Osteocyte (in vitro differentiated cells): ENCODE measurements at regions not wholly inside any gene's neighbourhood (a gene's known extent, or its start where the extent isn't known, plus 50 kb on each side); places are given as distances from the start of the nearest gene placed in this dataset.

ENCODE experiments used
- DNase-seq: peaks from one replicate; pipeline ENCODE4 v3.0.0; 2021; ENCODE audit warnings: mixed read lengths; ENCODE audit not compliant: unreplicated experiment; ENCODE audit errors: extremely low spot score
- H3K27ac Mint-ChIP-seq: one replicate; pipeline ENCODE4 v1.8.0; 2021; ENCODE audit warnings: mild to moderate bottlenecking, mixed read lengths; ENCODE audit not compliant: unreplicated experiment
- H3K27me3 Mint-ChIP-seq: one replicate; pipeline ENCODE4 v1.8.0; 2021; ENCODE audit warnings: mixed read lengths; ENCODE audit not compliant: unreplicated experiment
- H3K36me3 Mint-ChIP-seq: one replicate; pipeline ENCODE4 v1.8.0; 2021; ENCODE audit warnings: mixed read lengths; ENCODE audit not compliant: unreplicated experiment
- H3K4me1 Mint-ChIP-seq: one replicate; pipeline ENCODE4 v1.8.0; 2021; ENCODE audit warnings: mixed read lengths; ENCODE audit not compliant: unreplicated experiment
- H3K4me3 Mint-ChIP-seq: one replicate; pipeline ENCODE4 v1.8.0; 2021; ENCODE audit warnings: mild to moderate bottlenecking, moderate library complexity, mixed read lengths; ENCODE audit not compliant: unreplicated experiment
- H3K9me3 Mint-ChIP-seq: one replicate; pipeline ENCODE4 v1.8.0; 2021; ENCODE audit warnings: mixed read lengths; ENCODE audit not compliant: unreplicated experiment
- TF ChIP-seq, protein P1 (sequence below): fragments of 200-600 bp; sonication (generic); IDR thresholded peaks from 2 replicates; pipeline ENCODE4 v1.5.0; 2021; ENCODE audit warnings: antibody characterized with exemption, mild to moderate bottlenecking, moderate library complexity

DNA sequence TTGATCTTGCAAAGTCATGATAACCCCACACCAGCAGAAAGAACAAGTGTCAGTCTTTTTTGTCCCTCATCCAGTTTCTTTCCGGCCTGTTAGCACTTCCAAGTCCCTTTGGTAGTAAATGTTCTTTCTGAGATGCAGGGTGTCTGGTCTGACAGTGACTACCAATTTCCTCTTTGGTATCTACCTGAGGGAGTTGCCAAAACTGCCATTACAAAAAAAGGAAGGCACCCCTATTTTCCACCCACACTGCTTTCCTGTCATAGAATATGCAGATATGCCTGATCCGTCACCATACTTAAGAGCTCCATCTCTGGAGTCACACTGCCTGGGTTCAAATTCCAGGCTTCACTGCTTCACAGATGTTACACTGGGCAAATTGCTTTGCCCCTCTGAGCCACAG is 72.4 kb downstream of the ZNF281 start:
- H3K36me3 Mint-ChIP-seq: no peaks in the 10 kb centered on the region
- H3K4me3 Mint-ChIP-seq: no peak overlapping the region
- no peak for DNase-seq
- peaks cover 21% of the 10 kb centered on the region for H3K4me1 Mint-ChIP-seq
- H3K9me3 Mint-ChIP-seq: no peaks in the 10 kb centered on the region
- H3K27ac Mint-ChIP-seq: no peak overlapping the region
- H3K27me3 Mint-ChIP-seq: no peaks in the 10 kb centered on the region
- TF ChIP-seq, protein P1, sequence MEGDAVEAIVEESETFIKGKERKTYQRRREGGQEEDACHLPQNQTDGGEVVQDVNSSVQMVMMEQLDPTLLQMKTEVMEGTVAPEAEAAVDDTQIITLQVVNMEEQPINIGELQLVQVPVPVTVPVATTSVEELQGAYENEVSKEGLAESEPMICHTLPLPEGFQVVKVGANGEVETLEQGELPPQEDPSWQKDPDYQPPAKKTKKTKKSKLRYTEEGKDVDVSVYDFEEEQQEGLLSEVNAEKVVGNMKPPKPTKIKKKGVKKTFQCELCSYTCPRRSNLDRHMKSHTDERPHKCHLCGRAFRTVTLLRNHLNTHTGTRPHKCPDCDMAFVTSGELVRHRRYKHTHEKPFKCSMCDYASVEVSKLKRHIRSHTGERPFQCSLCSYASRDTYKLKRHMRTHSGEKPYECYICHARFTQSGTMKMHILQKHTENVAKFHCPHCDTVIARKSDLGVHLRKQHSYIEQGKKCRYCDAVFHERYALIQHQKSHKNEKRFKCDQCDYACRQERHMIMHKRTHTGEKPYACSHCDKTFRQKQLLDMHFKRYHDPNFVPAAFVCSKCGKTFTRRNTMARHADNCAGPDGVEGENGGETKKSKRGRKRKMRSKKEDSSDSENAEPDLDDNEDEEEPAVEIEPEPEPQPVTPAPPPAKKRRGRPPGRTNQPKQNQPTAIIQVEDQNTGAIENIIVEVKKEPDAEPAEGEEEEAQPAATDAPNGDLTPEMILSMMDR: no peak

DNA sequence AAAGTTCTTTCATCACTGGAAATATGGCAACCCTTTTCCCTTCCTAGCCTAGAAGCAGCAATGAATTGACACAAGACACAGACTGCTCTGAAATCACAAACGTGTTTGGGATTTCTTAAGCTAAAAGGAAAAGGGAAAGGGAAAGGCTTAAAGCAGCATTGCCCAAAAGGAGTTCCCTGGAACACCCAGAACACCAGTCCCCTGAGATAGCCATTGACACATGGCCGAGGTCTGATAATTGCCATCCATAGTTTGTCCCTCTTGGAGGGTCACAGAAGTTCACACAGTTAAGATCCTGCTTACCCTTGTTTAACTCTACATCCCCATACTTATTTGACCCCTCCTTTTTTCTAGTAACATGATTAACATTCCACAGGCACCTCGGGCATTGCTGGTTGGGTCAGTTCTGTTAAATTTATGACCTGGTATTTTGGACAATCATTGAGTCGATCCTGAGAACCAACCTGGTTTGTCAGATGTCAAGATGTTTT is 72.9 kb downstream of the ZNF281 start:
- DNase-seq: no peak
- Mint-ChIP-seq H3K4me1 (peaks cover 21% of the 10 kb centered on the region), H3K36me3 (no peaks in the 10 kb centered on the region), H3K4me3 (no peak overlapping the region), H3K27me3 (no peaks in the 10 kb centered on the region), H3K9me3 (no peaks in the 10 kb centered on the region), H3K27ac (peak overlapping the region; percentile 42)
- TF ChIP-seq, protein P1: no peak

DNA sequence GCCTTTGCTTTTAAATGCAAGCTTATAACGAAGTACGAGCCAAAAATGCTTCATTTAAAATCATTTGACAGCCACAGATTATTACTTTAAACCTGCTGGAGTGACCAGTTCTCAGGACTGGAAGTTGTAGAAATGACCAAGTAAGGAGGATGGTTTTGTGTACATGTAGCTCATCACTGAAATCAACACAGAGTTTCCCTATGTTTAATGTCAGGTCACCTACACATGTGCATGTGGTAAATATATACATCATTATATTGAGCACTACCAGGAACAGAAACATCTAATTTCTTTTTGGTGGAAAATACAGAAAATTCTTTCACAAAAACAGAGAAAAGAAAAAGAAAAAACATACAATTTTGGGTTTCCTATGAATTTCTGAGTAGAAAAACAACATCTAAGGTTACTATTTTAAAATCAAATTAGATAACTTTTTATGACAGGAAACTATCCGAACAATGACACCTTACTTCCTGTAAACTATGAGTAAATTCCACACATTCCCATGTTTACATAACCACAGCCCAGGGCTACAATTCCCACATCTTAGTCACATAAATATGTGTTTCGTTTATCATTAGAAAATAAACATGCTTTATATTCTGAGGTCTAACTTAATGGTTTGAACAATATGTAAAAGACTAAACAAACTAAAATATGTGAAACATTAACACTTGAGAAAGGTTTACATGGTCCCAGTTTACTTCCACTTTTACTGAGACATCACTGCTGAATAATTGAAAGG is 73.6 kb downstream of the ZNF281 start:
- TF ChIP-seq, protein P1: no peak
- Mint-ChIP-seq H3K4me3 (no peak overlapping the region), H3K27me3 (no peaks in the 10 kb centered on the region), H3K4me1 (peaks cover 21% of the 10 kb centered on the region), H3K36me3 (no peaks in the 10 kb centered on the region), H3K27ac (peak overlapping the region; percentile 42), H3K9me3 (no peaks in the 10 kb centered on the region)
- DNase-seq: no peak

DNA sequence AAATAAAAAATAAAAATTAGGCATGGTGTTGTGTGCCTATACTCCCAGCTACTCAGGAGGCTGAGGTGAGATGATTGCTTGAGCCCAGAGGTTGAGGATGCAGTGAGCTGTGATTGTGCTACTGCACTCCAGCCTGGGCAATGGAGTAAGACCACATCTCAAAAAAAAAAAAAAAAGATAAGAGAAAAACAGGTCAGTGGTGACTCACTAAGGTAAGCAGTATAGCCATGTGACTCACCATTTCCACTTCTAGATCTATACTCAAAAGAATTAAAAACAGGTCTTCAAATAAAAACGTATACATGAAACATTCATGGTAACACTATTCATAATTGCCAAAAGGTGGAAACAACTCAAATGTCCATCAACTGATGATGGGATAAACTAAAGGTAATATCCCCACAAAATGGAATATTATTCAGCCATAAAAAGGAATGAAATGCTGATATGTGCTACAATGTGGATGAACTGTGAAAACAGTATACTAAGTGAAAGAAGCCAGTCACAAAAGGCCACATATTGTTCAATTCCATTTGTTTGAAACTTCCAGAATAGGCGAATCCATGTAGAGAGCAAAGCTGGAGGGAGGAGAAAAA is 75.1 kb downstream of the ZNF281 start:
- no peak overlapping the region for H3K27ac Mint-ChIP-seq
- DNase-seq: no peak
- no peaks in the 10 kb centered on the region for H3K36me3 Mint-ChIP-seq
- peaks cover 23% of the 10 kb centered on the region for H3K4me1 Mint-ChIP-seq
- H3K9me3 Mint-ChIP-seq: no peaks in the 10 kb centered on the region
- TF ChIP-seq, protein P1: no peak
- H3K27me3 Mint-ChIP-seq: no peaks in the 10 kb centered on the region
- H3K4me3 Mint-ChIP-seq: no peak overlapping the region

DNA sequence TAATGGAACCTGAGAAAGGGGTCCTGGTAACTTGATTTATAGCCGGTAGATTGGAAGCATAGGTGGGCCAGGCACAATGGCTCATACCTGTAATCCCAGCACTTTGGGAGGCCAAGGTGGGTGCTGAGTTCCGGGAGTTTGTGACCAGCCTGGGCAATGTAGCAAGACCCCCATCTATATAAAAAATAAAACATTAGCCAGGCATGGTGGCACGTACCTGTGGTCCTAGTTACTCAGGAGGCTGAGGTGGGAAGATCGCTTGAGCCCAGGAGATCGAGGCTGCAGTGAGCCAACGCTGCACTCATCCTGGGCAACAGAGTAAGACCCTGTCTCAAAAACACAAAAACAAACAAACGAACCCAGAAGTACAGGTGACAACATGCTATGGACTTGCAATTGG is 76.5 kb downstream of the ZNF281 start:
- no peak for DNase-seq
- Mint-ChIP-seq H3K9me3 (no peaks in the 10 kb centered on the region), H3K27me3 (no peaks in the 10 kb centered on the region), H3K4me1 (peaks cover 23% of the 10 kb centered on the region), H3K4me3 (no peak overlapping the region), H3K36me3 (no peaks in the 10 kb centered on the region), H3K27ac (no peak overlapping the region)
- TF ChIP-seq, protein P1: no peak
